GM23338 (cell line): ENCODE measurements at regions not wholly inside any gene's neighbourhood (a gene's known extent, or its start where the extent isn't known, plus 50 kb on each side); places are given as distances from the start of the nearest gene placed in this dataset.

Experiments
- ATAC-seq: fragments of 200-7000 bp; cut with Tn5 transposase; 3 replicates; pipeline ENCODE4 v1.9.1; 2020
- DNase-seq: peaks from one replicate; pipeline ENCODE4 v3.0.0-alpha.2; 2015; ENCODE audit warnings: low spot score
- H2AFZ ChIP-seq: fragments of 200-600 bp; sonication (generic); 2 replicates; pipeline ENCODE4 v1.8.0; 2016; ENCODE audit warnings: antibody characterized with exemption, mild to moderate bottlenecking, moderate library complexity
- H3F3A ChIP-seq: fragments of 200-600 bp; sonication (generic); replicated peaks from 2 replicates; pipeline ENCODE4 v1.8.0; 2017; ENCODE audit warnings: antibody characterized with exemption, mixed run types, low read depth
- H3K27ac ChIP-seq: fragments of 200-600 bp; sonication (generic); 2 replicates; pipeline ENCODE4 v1.6.1; 2016; ENCODE audit warnings: low read depth
- H3K27me3 ChIP-seq: fragments of 200-600 bp; sonication (generic); 2 replicates; pipeline ENCODE4 v1.8.0; 2016; ENCODE audit warnings: mild to moderate bottlenecking, mixed run types, moderate library complexity; ENCODE audit not compliant: insufficient read depth
- H3K36me3 ChIP-seq: fragments of 200-600 bp; sonication (generic); 2 replicates; pipeline ENCODE4 v1.8.0; 2016; ENCODE audit warnings: mild to moderate bottlenecking; ENCODE audit not compliant: insufficient read depth
- H3K4me1 ChIP-seq: fragments of 200-600 bp; sonication (generic); 2 replicates; pipeline ENCODE4 v1.8.0; 2016; ENCODE audit warnings: mild to moderate bottlenecking, moderate library complexity; ENCODE audit not compliant: insufficient read depth
- H3K4me2 ChIP-seq: fragments of 200-600 bp; sonication (generic); 2 replicates; pipeline ENCODE4 v1.7.1; 2017; ENCODE audit warnings: mixed run types
- H3K4me3 ChIP-seq: fragments of 200-600 bp; sonication (generic); 2 replicates; pipeline ENCODE4 v1.6.1; 2016; ENCODE audit warnings: mixed run types
- H3K79me2 ChIP-seq: fragments of 200-600 bp; sonication (generic); replicated peaks from 2 replicates; pipeline ENCODE4 v1.8.0; 2017; ENCODE audit warnings: mild to moderate bottlenecking; ENCODE audit not compliant: insufficient read depth
- H3K9me2 ChIP-seq: fragments of 200-600 bp; sonication (generic); 2 replicates; pipeline ENCODE4 v1.8.0; 2017; ENCODE audit not compliant: insufficient read depth
- H4K20me1 ChIP-seq: fragments of 200-600 bp; sonication (generic); replicated peaks from 2 replicates; pipeline ENCODE4 v1.8.0; 2017; ENCODE audit warnings: mild to moderate bottlenecking; ENCODE audit not compliant: insufficient read depth
- H3K27ac Mint-ChIP-seq: 2 replicates; pipeline ENCODE4 v1.8.0; 2020; ENCODE audit warnings: inconsistent platforms, mild to moderate bottlenecking, moderate library complexity, mixed read lengths
- H3K27me3 Mint-ChIP-seq: 3 replicates; pipeline ENCODE4 v1.8.0; 2022; ENCODE audit warnings: low read depth, mild to moderate bottlenecking, moderate library complexity, mixed read lengths, inconsistent platforms; ENCODE audit not compliant: insufficient read depth, poor library complexity
- H3K36me3 Mint-ChIP-seq: 3 replicates; pipeline ENCODE4 v1.8.0; 2021; ENCODE audit warnings: low read depth, mild to moderate bottlenecking, inconsistent platforms, moderate library complexity, mixed read lengths
- H3K4me1 Mint-ChIP-seq: 3 replicates; pipeline ENCODE4 v1.8.0; 2020; ENCODE audit warnings: mild to moderate bottlenecking, inconsistent platforms, mixed read lengths
- H3K4me3 Mint-ChIP-seq: 3 replicates; pipeline ENCODE4 v1.8.0; 2021; ENCODE audit warnings: moderate library complexity, mild to moderate bottlenecking, inconsistent platforms, mixed read lengths
- H3K9me3 Mint-ChIP-seq: 3 replicates; pipeline ENCODE4 v1.8.0; 2020; ENCODE audit warnings: moderate library complexity, mild to moderate bottlenecking, inconsistent platforms, mixed read lengths
- CREB1 ChIP-seq: fragments of 250-450 bp; sonication (Bioruptor Pico); IDR thresholded peaks from 2 replicates; pipeline ENCODE4 v1.5.0; 2020; ENCODE audit warnings: low read depth, mild to moderate bottlenecking, moderate library complexity
- EZH2 ChIP-seq: fragments of 200-600 bp; sonication (generic); IDR thresholded peaks from one replicate; pipeline ENCODE4 v1.8.0; 2017; ENCODE audit warnings: antibody characterized with exemption, mild to moderate bottlenecking, low read depth; ENCODE audit not compliant: unreplicated experiment
- EZH2phosphoT487 ChIP-seq: fragments of 200-600 bp; sonication (generic); IDR thresholded peaks from one replicate; pipeline ENCODE4 v1.8.1; 2018; ENCODE audit warnings: antibody characterized with exemption; ENCODE audit not compliant: unreplicated experiment
- JUNB ChIP-seq: IDR thresholded peaks from one replicate; pipeline ENCODE4 v1.6.1; 2016; ENCODE audit warnings: antibody characterized with exemption; ENCODE audit not compliant: unreplicated experiment
- NANOG ChIP-seq: IDR thresholded peaks from 2 replicates; pipeline ENCODE4 v1.6.1; 2016; ENCODE audit warnings: antibody characterized with exemption, borderline replicate concordance
- POLR2AphosphoS5 ChIP-seq: IDR thresholded peaks from 2 replicates; pipeline ENCODE4 v1.6.1; 2016; ENCODE audit warnings: antibody characterized with exemption, low read depth
- ZNF114 ChIP-seq: fragments of 250-450 bp; sonication (Bioruptor Pico); IDR thresholded peaks from 2 replicates; pipeline ENCODE4 v1.5.0; 2020; ENCODE audit warnings: mild to moderate bottlenecking, moderate library complexity
- ZNF331 ChIP-seq: fragments of 250-450 bp; sonication (Bioruptor Pico); IDR thresholded peaks from 2 replicates; pipeline ENCODE4 v1.5.0; 2020; ENCODE audit warnings: low read depth, mild to moderate bottlenecking, moderate library complexity
- TF ChIP-seq, protein P1 (sequence below): fragments of 250-450 bp; sonication (Bioruptor Pico); IDR thresholded peaks from 2 replicates; pipeline ENCODE4 v1.5.0; 2020; ENCODE audit warnings: mild to moderate bottlenecking, moderate library complexity
- TF ChIP-seq, protein P2 (sequence below): IDR thresholded peaks from one replicate; pipeline ENCODE4 v1.6.1; 2018; ENCODE audit warnings: antibody characterized with exemption; ENCODE audit not compliant: unreplicated experiment
- TF ChIP-seq, protein P3 (sequence below): IDR thresholded peaks from 2 replicates; pipeline ENCODE4 v1.6.1; 2016; ENCODE audit warnings: antibody characterized with exemption
- TF ChIP-seq, protein P4 (sequence below), 2 experiments: fragments of 200-600 bp in 1 of 2; sonication (generic) in 1 of 2; conservative IDR thresholded peaks; 2 replicates each; pipeline versions ENCODE4 v1.5.1 to v1.6.1; 2016 to 2017; ENCODE audit warnings: antibody characterized with exemption in 2 of 2, low read depth in 2 of 2, mild to moderate bottlenecking in 2 of 2, moderate library complexity in 1 of 2

DNA sequence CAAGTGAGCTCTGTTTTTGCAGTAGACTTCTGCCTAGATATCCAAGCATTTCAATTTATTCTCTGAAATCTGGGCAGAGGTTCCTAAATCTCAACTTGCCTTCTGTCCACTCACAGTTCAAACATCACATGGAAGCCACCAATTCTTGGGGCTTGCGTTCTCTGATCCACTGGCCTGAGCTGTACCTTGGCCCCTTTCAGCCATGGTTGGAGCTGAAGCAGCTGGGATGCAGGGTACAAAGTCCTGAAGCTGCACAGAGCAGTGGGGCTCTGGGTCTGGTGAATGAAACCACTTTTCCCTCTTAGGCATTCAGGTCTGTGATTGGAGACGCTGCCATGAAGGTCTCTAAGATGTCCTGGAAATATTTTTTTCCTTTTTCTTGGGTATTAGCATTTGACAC, 137.6 kb upstream of the KDM5D start:
- Histone ChIP-seq H3F3A (no peaks in the 10 kb centered on the region), H3K4me2 (no peak overlapping the region), H3K4me3 (no peak overlapping the region), H3K4me1 (no peaks in the 10 kb centered on the region), H3K9me2 (no peaks in the 10 kb centered on the region), H3K36me3 (no peaks in the 10 kb centered on the region), H4K20me1 (no peaks in the 10 kb centered on the region), H2AFZ (no peak overlapping the region), H3K27me3 (no peaks in the 10 kb centered on the region), H3K79me2 (no peaks in the 10 kb centered on the region), H3K27ac (no peak overlapping the region)
- DNase-seq (no peak), ATAC-seq (no peak)
- no peak overlapping the region for H3K27ac Mint-ChIP-seq
- no peaks in the 10 kb centered on the region for H3K36me3 Mint-ChIP-seq
- H3K27me3 Mint-ChIP-seq, result no peaks in the 10 kb centered on the region
- no peak overlapping the region for H3K4me3 Mint-ChIP-seq
- H3K4me1 Mint-ChIP-seq, result no peaks in the 10 kb centered on the region
- TF ChIP-seq JUNB, result no peak
- no peak for TF ChIP-seq NANOG
- TF ChIP-seq POLR2AphosphoS5, result no peak
- TF ChIP-seq ZNF331 (CRISPR knock-in tag), result no peak
- TF ChIP-seq CREB1, result no peak
- TF ChIP-seq EZH2, result no peak
- TF ChIP-seq, protein P1, sequence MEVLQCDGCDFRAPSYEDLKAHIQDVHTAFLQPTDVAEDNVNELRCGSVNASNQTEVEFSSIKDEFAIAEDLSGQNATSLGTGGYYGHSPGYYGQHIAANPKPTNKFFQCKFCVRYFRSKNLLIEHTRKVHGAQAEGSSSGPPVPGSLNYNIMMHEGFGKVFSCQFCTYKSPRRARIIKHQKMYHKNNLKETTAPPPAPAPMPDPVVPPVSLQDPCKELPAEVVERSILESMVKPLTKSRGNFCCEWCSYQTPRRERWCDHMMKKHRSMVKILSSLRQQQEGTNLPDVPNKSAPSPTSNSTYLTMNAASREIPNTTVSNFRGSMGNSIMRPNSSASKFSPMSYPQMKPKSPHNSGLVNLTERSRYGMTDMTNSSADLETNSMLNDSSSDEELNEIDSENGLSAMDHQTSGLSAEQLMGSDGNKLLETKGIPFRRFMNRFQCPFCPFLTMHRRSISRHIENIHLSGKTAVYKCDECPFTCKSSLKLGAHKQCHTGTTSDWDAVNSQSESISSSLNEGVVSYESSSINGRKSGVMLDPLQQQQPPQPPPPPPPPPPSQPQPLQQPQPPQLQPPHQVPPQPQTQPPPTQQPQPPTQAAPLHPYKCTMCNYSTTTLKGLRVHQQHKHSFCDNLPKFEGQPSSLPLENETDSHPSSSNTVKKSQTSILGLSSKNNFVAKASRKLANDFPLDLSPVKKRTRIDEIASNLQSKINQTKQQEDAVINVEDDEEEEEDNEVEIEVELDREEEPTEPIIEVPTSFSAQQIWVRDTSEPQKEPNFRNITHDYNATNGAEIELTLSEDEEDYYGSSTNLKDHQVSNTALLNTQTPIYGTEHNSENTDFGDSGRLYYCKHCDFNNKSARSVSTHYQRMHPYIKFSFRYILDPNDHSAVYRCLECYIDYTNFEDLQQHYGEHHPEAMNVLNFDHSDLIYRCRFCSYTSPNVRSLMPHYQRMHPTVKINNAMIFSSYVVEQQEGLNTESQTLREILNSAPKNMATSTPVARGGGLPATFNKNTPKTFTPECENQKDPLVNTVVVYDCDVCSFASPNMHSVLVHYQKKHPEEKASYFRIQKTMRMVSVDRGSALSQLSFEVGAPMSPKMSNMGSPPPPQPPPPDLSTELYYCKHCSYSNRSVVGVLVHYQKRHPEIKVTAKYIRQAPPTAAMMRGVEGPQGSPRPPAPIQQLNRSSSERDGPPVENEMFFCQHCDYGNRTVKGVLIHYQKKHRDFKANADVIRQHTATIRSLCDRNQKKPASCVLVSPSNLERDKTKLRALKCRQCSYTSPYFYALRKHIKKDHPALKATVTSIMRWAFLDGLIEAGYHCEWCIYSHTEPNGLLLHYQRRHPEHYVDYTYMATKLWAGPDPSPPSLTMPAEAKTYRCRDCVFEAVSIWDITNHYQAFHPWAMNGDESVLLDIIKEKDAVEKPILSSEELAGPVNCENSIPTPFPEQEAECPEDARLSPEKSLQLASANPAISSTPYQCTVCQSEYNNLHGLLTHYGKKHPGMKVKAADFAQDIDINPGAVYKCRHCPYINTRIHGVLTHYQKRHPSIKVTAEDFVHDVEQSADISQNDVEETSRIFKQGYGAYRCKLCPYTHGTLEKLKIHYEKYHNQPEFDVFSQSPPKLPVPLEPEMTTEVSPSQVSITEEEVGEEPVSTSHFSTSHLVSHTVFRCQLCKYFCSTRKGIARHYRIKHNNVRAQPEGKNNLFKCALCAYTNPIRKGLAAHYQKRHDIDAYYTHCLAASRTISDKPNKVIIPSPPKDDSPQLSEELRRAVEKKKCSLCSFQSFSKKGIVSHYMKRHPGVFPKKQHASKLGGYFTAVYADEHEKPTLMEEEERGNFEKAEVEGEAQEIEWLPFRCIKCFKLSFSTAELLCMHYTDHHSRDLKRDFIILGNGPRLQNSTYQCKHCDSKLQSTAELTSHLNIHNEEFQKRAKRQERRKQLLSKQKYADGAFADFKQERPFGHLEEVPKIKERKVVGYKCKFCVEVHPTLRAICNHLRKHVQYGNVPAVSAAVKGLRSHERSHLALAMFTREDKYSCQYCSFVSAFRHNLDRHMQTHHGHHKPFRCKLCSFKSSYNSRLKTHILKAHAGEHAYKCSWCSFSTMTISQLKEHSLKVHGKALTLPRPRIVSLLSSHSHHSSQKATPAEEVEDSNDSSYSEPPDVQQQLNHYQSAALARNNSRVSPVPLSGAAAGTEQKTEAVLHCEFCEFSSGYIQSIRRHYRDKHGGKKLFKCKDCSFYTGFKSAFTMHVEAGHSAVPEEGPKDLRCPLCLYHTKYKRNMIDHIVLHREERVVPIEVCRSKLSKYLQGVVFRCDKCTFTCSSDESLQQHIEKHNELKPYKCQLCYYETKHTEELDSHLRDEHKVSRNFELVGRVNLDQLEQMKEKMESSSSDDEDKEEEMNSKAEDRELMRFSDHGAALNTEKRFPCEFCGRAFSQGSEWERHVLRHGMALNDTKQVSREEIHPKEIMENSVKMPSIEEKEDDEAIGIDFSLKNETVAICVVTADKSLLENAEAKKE (CRISPR knock-in tag), result no peak
- TF ChIP-seq, protein P2, sequence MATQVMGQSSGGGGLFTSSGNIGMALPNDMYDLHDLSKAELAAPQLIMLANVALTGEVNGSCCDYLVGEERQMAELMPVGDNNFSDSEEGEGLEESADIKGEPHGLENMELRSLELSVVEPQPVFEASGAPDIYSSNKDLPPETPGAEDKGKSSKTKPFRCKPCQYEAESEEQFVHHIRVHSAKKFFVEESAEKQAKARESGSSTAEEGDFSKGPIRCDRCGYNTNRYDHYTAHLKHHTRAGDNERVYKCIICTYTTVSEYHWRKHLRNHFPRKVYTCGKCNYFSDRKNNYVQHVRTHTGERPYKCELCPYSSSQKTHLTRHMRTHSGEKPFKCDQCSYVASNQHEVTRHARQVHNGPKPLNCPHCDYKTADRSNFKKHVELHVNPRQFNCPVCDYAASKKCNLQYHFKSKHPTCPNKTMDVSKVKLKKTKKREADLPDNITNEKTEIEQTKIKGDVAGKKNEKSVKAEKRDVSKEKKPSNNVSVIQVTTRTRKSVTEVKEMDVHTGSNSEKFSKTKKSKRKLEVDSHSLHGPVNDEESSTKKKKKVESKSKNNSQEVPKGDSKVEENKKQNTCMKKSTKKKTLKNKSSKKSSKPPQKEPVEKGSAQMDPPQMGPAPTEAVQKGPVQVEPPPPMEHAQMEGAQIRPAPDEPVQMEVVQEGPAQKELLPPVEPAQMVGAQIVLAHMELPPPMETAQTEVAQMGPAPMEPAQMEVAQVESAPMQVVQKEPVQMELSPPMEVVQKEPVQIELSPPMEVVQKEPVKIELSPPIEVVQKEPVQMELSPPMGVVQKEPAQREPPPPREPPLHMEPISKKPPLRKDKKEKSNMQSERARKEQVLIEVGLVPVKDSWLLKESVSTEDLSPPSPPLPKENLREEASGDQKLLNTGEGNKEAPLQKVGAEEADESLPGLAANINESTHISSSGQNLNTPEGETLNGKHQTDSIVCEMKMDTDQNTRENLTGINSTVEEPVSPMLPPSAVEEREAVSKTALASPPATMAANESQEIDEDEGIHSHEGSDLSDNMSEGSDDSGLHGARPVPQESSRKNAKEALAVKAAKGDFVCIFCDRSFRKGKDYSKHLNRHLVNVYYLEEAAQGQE, result no peak
- no peak for TF ChIP-seq ZNF114
- TF ChIP-seq, protein P3, sequence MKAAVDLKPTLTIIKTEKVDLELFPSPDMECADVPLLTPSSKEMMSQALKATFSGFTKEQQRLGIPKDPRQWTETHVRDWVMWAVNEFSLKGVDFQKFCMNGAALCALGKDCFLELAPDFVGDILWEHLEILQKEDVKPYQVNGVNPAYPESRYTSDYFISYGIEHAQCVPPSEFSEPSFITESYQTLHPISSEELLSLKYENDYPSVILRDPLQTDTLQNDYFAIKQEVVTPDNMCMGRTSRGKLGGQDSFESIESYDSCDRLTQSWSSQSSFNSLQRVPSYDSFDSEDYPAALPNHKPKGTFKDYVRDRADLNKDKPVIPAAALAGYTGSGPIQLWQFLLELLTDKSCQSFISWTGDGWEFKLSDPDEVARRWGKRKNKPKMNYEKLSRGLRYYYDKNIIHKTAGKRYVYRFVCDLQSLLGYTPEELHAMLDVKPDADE, result no peak
- TF ChIP-seq, protein P4, sequence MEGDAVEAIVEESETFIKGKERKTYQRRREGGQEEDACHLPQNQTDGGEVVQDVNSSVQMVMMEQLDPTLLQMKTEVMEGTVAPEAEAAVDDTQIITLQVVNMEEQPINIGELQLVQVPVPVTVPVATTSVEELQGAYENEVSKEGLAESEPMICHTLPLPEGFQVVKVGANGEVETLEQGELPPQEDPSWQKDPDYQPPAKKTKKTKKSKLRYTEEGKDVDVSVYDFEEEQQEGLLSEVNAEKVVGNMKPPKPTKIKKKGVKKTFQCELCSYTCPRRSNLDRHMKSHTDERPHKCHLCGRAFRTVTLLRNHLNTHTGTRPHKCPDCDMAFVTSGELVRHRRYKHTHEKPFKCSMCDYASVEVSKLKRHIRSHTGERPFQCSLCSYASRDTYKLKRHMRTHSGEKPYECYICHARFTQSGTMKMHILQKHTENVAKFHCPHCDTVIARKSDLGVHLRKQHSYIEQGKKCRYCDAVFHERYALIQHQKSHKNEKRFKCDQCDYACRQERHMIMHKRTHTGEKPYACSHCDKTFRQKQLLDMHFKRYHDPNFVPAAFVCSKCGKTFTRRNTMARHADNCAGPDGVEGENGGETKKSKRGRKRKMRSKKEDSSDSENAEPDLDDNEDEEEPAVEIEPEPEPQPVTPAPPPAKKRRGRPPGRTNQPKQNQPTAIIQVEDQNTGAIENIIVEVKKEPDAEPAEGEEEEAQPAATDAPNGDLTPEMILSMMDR (conservative IDR thresholded peaks at IDR 0.05; ENCODE audit: low read depth in 2 of 2), result no peak
- no peak for TF ChIP-seq EZH2phosphoT487
- H3K9me3 Mint-ChIP-seq, result peaks cover 68% of the 10 kb centered on the region
